HCT116 (cell line): ENCODE measurements at regions not wholly inside any gene's neighbourhood (a gene's known extent, or its start where the extent isn't known, plus 50 kb on each side); places are given as distances from the start of the nearest gene placed in this dataset.

Experiments
- ATAC-seq: fragments of 200-7000 bp; cut with Tn5 transposase; 2 replicates; pipeline ENCODE4 v1.9.1; 2020; ENCODE audit warnings: mild to moderate bottlenecking, moderate library complexity
- BruUV-seq: library from RNA; stranded (reverse); fragments of 400-500 nt; replicated peaks from 2 replicates; lab custom pipeline; 2021; lab: Mats Ljungman, UMichigan
- CTCF ChIA-PET: fragments of 300-600 bp; sonication (Branson Sonifier 250); formaldehyde crosslinking; loops from one replicate; lab custom pipeline; 2021; ENCODE audit warnings: antibody characterized with exemption; lab: Charles Lee
- POLR2A ChIA-PET: fragments of 300-600, 350-600 bp; sonication (Branson Sonifier 250); formaldehyde crosslinking; loops from one replicate; lab custom pipeline; 2021; ENCODE audit warnings: antibody characterized with exemption; lab: Charles Lee
- RAD21 ChIA-PET, 2 experiments: fragments of 300-600 bp; sonication (Branson Sonifier 250); formaldehyde crosslinking; loops; one replicate each; lab custom pipeline; 2023; ENCODE audit warnings: low total read pairs in 2 of 2; ENCODE audit not compliant: uncharacterized antibody in 2 of 2, unreplicated experiment in 2 of 2, low non-redundant PET in 1 of 2; lab: Charles Lee
- DNase-seq: peaks from one replicate; pipeline ENCODE4 v3.0.0-alpha.2; 2010; ENCODE audit warnings: low read depth, low spot score
- H2AFZ ChIP-seq: fragments of 200-600 bp; shearing (Covaris generic), sonication (generic); 2 replicates; pipeline ENCODE4 v1.6.1; 2017; ENCODE audit warnings: low read depth, mixed run types, mixed read lengths, antibody characterized with exemption, low read length; ENCODE audit not compliant: poor library complexity, severe bottlenecking
- H3K27ac ChIP-seq: 2 replicates; pipeline ENCODE4 v1.5.1; 2012; ENCODE audit warnings: low read depth, low read length
- H3K27me3 ChIP-seq: fragments of 200-600 bp; sonication (generic); 2 replicates; pipeline ENCODE4 v1.6.1; 2016; ENCODE audit warnings: mixed run types, low read length, mixed read lengths; ENCODE audit not compliant: insufficient read depth
- H3K36me3 ChIP-seq, 2 experiments: fragments of 200-500 bp in 1 of 2; fragments of 200-600 bp in 1 of 2; sonication (Bioruptor generic) in 1 of 2; sonication (generic) in 1 of 2; 2 replicates each; pipeline versions ENCODE4 v1.5.1 to v1.6.1; 2014 to 2016; ENCODE audit warnings: low read length in 2 of 2, inconsistent platforms in 1 of 2, mixed read lengths in 1 of 2, mixed run types in 1 of 2; ENCODE audit not compliant: insufficient read depth in 2 of 2, control insufficient read depth in 1 of 2
- H3K4me1 ChIP-seq, 2 experiments: fragments of 200-600 bp in 1 of 2; sonication (generic) in 1 of 2; 2 replicates each; pipeline versions ENCODE4 v1.5.1 to v1.6.1; 2012 to 2017; ENCODE audit warnings: low read length in 2 of 2, inconsistent platforms in 1 of 2, mild to moderate bottlenecking in 1 of 2, mixed read lengths in 1 of 2, mixed run types in 1 of 2, moderate library complexity in 1 of 2; ENCODE audit not compliant: insufficient read depth in 2 of 2, control insufficient read depth in 1 of 2
- H3K4me2 ChIP-seq: fragments of 200-600 bp; sonication (generic); 2 replicates; pipeline ENCODE4 v1.6.1; 2017; ENCODE audit warnings: mixed run types, low read length, mixed read lengths
- H3K4me3 ChIP-seq, 2 experiments: fragments of 200-600 bp in 1 of 2; sonication (generic) in 1 of 2; replicated peaks in 1 of 2; 2 replicates each; pipeline ENCODE4 v1.5.1; 2011 to 2016; ENCODE audit warnings: low read length in 2 of 2, control low read depth in 1 of 2, low read depth in 1 of 2, mild to moderate bottlenecking in 1 of 2, mixed read lengths in 1 of 2, mixed run types in 1 of 2
- H3K79me2 ChIP-seq: fragments of 200-600 bp; sonication (generic); 2 replicates; pipeline ENCODE4 v1.6.1; 2017; ENCODE audit warnings: mild to moderate bottlenecking, mixed run types, low read length, moderate library complexity, mixed read lengths; ENCODE audit not compliant: insufficient read depth
- H3K9ac ChIP-seq: fragments of 200-600 bp; sonication (generic); 2 replicates; pipeline ENCODE4 v1.6.1; 2016; ENCODE audit warnings: low read length, mixed read lengths
- H3K9me2 ChIP-seq: fragments of 200-600 bp; sonication (generic), shearing (Covaris generic); 2 replicates; pipeline ENCODE4 v1.6.1; 2017; ENCODE audit warnings: mixed run types, mild to moderate bottlenecking, moderate library complexity; ENCODE audit not compliant: insufficient read depth
- H3K9me3 ChIP-seq, 2 experiments: fragments of 200-500 bp in 1 of 2; fragments of 200-600 bp in 1 of 2; sonication (Bioruptor generic) in 1 of 2; sonication (generic) in 1 of 2; 2 replicates each; pipeline ENCODE4 v1.6.1; 2014 to 2017; ENCODE audit warnings: low read length in 2 of 2, mixed read lengths in 2 of 2, inconsistent platforms in 1 of 2, low read depth in 1 of 2, mild to moderate bottlenecking in 1 of 2, mixed run types in 1 of 2, moderate library complexity in 1 of 2; ENCODE audit not compliant: control insufficient read depth in 1 of 2, insufficient read depth in 1 of 2
- H4K20me1 ChIP-seq: fragments of 200-600 bp; sonication (generic), shearing (Covaris generic); 2 replicates; pipeline ENCODE4 v1.6.1; 2017; ENCODE audit warnings: mixed run types, mild to moderate bottlenecking, moderate library complexity; ENCODE audit not compliant: insufficient read depth
- CBX3 ChIP-seq: IDR thresholded peaks from 2 replicates; pipeline ENCODE4 v1.6.1; 2012; ENCODE audit warnings: low read depth
- CTCF ChIP-seq, 3 experiments: fragments of 200-600 bp in 1 of 3; sonication (generic) in 1 of 3; IDR thresholded peaks in 2 of 3; conservative IDR thresholded peaks in 1 of 3; 2 replicates each; pipeline ENCODE4 v1.5.1; 2012 to 2017; ENCODE audit warnings: low read depth in 2 of 3, low read length in 2 of 3, antibody characterized with exemption in 1 of 3, borderline replicate concordance in 1 of 3, control low read depth in 1 of 3, mild to moderate bottlenecking in 1 of 3, mixed read lengths in 1 of 3, mixed run types in 1 of 3, moderate library complexity in 1 of 3; ENCODE audit not compliant: insufficient read depth in 1 of 3
- ELF1 ChIP-seq: IDR thresholded peaks from 2 replicates; pipeline ENCODE4 v1.6.1; 2012; ENCODE audit warnings: low read depth, borderline replicate concordance
- EZH2 ChIP-seq: fragments of 200-600 bp; sonication (generic); IDR thresholded peaks from 2 replicates; pipeline ENCODE4 v1.6.1; 2017; ENCODE audit warnings: antibody characterized with exemption, mixed run types
- FOSL1 ChIP-seq: IDR thresholded peaks from 2 replicates; pipeline ENCODE4 v1.6.1; 2012; ENCODE audit warnings: low read depth
- JUND ChIP-seq: IDR thresholded peaks from 2 replicates; pipeline ENCODE4 v1.6.1; 2012
- POLR2A ChIP-seq: IDR thresholded peaks from 2 replicates; pipeline ENCODE4 v1.7.0; 2011; ENCODE audit warnings: borderline replicate concordance; ENCODE audit not compliant: insufficient read depth, insufficient read length; ENCODE audit errors: extremely low read depth
- RAD21 ChIP-seq: IDR thresholded peaks from 2 replicates; pipeline ENCODE4 v1.6.1; 2012; ENCODE audit warnings: low read depth, mild to moderate bottlenecking
- SP1 ChIP-seq: IDR thresholded peaks from 2 replicates; pipeline ENCODE4 v1.6.1; 2012; ENCODE audit warnings: low read depth
- ZFX ChIP-seq: fragments of 450-650 bp; IDR thresholded peaks from 2 replicates; pipeline ENCODE4 v1.6.1; 2017
- ZNF274 ChIP-seq: fragments of 200-500 bp; sonication (Bioruptor generic); IDR thresholded peaks from 2 replicates; pipeline ENCODE4 v1.6.1; 2014; ENCODE audit warnings: mild to moderate bottlenecking, low read depth, low read length, inconsistent platforms
- intact Hi-C: fragments of 100-400 bp; cut with micrococcal nuclease; formaldehyde crosslinking; loops from 2 replicates; pipeline ENCODE4 v1.10.0; 2022

GRCh38 chr4:143085224-143085623 lies 99.5 kb upstream of the USP38 start:
- DNase-seq, result no peak
- ATAC-seq, result no peak; the same call in 1 of the 2 replicates
- CTCF ChIA-PET, result interaction anchor here (3.0 kb wide), 1 partner anchor 100 kb away, joined by 22 read pairs; no protein-coding TSS in a partner anchor

GRCh38 chr4:143085659-143086058 lies 99.1 kb upstream of the USP38 start:
- no peaks in the 10 kb centered on the region for H3K9me3 ChIP-seq
- ChIA-PET POLR2A (no interaction called here), CTCF (interaction anchor here (3.0 kb wide), 1 partner anchor 100 kb away, joined by 22 read pairs; no protein-coding TSS in a partner anchor), RAD21 (no interaction called here)
- no peak overlapping the region for H3K4me2 ChIP-seq
- no peaks in the 10 kb centered on the region for H4K20me1 ChIP-seq
- no peaks in the 10 kb centered on the region for H3K36me3 ChIP-seq
- no TSS peak for BruUV-seq
- H3K4me3 ChIP-seq, result no peak overlapping the region
- intact Hi-C loops, result loop anchor here (2.0 to 10.0 kb wide), 4 partner anchors 101 to 1931 kb away; no protein-coding TSS in a partner anchor
- no peaks in the 10 kb centered on the region for H3K9me2 ChIP-seq
- H3K27ac ChIP-seq, result no peak overlapping the region
- DNase-seq, result no peak
- no peaks in the 10 kb centered on the region for H3K79me2 ChIP-seq
- no peak overlapping the region for H3K9ac ChIP-seq
- ATAC-seq, result no peak
- TF ChIP-seq ELF1, result no peak
- TF ChIP-seq SP1, result no peak
- TF ChIP-seq ZFX, result no peak
- TF ChIP-seq RAD21, result no peak
- no peak for TF ChIP-seq ZNF274
- TF ChIP-seq CBX3, result no peak
- no peak for TF ChIP-seq POLR2A
- TF ChIP-seq CTCF (IDR thresholded peaks at IDR 0.05 in 2 of 3, conservative IDR thresholded peaks at IDR 0.05 in 1 of 3; ENCODE audit: borderline replicate concordance in 1 of 3, insufficient read depth in 1 of 3, low read depth in 2 of 3, low read length in 2 of 3), result no peak
- TF ChIP-seq JUND, result no peak
- no peak for TF ChIP-seq EZH2
- no peaks in the 10 kb centered on the region for H3K27me3 ChIP-seq
- no peaks in the 10 kb centered on the region for H3K4me1 ChIP-seq
- H2AFZ ChIP-seq, result no peak overlapping the region

More at GRCh38 chr4:143085224-143085623, 99.5 kb upstream of the USP38 start:
- H3K4me3 ChIP-seq, result no peak overlapping the region
- H4K20me1 ChIP-seq, result no peaks in the 10 kb centered on the region
- H3K27ac ChIP-seq, result no peak overlapping the region
- TF ChIP-seq CTCF (IDR thresholded peaks at IDR 0.05 in 2 of 3, conservative IDR thresholded peaks at IDR 0.05 in 1 of 3; ENCODE audit: borderline replicate concordance in 1 of 3, insufficient read depth in 1 of 3, low read depth in 2 of 3, low read length in 2 of 3) (peak; percentile 11 to 33 (median 29); a peak in 3 of 6 replicates), FOSL1 (no peak), RAD21 (peak; percentile 62)
- no peaks in the 10 kb centered on the region for H3K9me2 ChIP-seq
- no peak overlapping the region for H3K9ac ChIP-seq
- ChIA-PET RAD21 (interaction anchor here in 1 of 2 experiments (1.3 kb wide), 1 partner anchor 100 kb away, joined by 3 read pairs; no protein-coding TSS in a partner anchor), POLR2A (no interaction called here)
- no peaks in the 10 kb centered on the region for H3K4me1 ChIP-seq
- H3K27me3 ChIP-seq, result no peaks in the 10 kb centered on the region
- no TSS peak for BruUV-seq
- intact Hi-C loops, result loop anchor here (2.0 to 10.0 kb wide), 4 partner anchors 100 to 1930 kb away; no protein-coding TSS in a partner anchor
- H3K9me3 ChIP-seq, result no peaks in the 10 kb centered on the region
- no peaks in the 10 kb centered on the region for H3K36me3 ChIP-seq
- H2AFZ ChIP-seq, result no peak overlapping the region
- no peak overlapping the region for H3K4me2 ChIP-seq
- no peaks in the 10 kb centered on the region for H3K79me2 ChIP-seq
